Lower leg skin (tissue), 3 donors: ENCODE measurements at regions not wholly inside any gene's neighbourhood (a gene's known extent, or its start where the extent isn't known, plus 50 kb on each side); places are given as distances from the start of the nearest gene placed in this dataset.

Source experiments
- CTCF ChIP-seq, 3 donors: fragments of 450-650 bp; IDR thresholded peaks; one replicate each; pipeline ENCODE4 v1.5.1; 2016; ENCODE audit warnings: antibody characterized with exemption in 3 of 3, mild to moderate bottlenecking in 3 of 3, moderate library complexity in 2 of 3
- POLR2A ChIP-seq, 2 donors: fragments of 450-650 bp; IDR thresholded peaks; one replicate each; pipeline ENCODE4 v1.6.1; 2016 to 2017; ENCODE audit warnings: antibody characterized with exemption in 2 of 2, mild to moderate bottlenecking in 1 of 2, moderate library complexity in 1 of 2

- TF ChIP-seq CTCF (IDR thresholded peaks at IDR 0.05) (no peak), POLR2A (IDR thresholded peaks at IDR 0.05) (no peak)
Observed at GRCh38 chr2:19749507-19749836, 152.3 kb downstream of the TTC32 start.
